ENCODE measurements at regions not wholly inside any gene's neighbourhood (a gene's known extent, or its start where the extent isn't known, plus 50 kb on each side); places are given as distances from the start of the nearest gene placed in this dataset.

- Histone ChIP-seq H3K9me3 (replicated peaks) (peaks cover 32% of the 10 kb centered on the region), H3K4me3 (no peak overlapping the region), H3K36me3 (no peaks in the 10 kb centered on the region), H3K27ac (replicated peaks) (no peak overlapping the region), H3K27me3 (ENCODE audit: low read depth) (no peaks in the 10 kb centered on the region), H3K4me1 (no peaks in the 10 kb centered on the region)
- TF ChIP-seq CTCF (IDR thresholded peaks at IDR 0.05; ENCODE audit: borderline replicate concordance): no peak
- intact Hi-C loops (cut with micrococcal nuclease): no loop called here
- DNase-seq: no peak
These were observed 310.9 kb upstream of the PCDH10 start for GRCh38 chr4:132838244-132838643.

- no peak overlapping the region for H3K27ac ChIP-seq (replicated peaks)
- DNase-seq: no peak
- no peaks in the 10 kb centered on the region for H3K4me1 ChIP-seq
- H3K36me3 ChIP-seq: no peaks in the 10 kb centered on the region
- no peaks in the 10 kb centered on the region for H3K27me3 ChIP-seq (ENCODE audit: low read depth)
- intact Hi-C loops (cut with micrococcal nuclease): no loop called here
- peaks cover 32% of the 10 kb centered on the region for H3K9me3 ChIP-seq (replicated peaks)
- H3K4me3 ChIP-seq: no peak overlapping the region
- TF ChIP-seq CTCF (IDR thresholded peaks at IDR 0.05; ENCODE audit: borderline replicate concordance): no peak
These were observed 310.0 kb upstream of the PCDH10 start for GRCh38 chr4:132839070-132839469.

GRCh38 chr4:132859929-132860328, 289.2 kb upstream of the PCDH10 start:
- Histone ChIP-seq H3K4me3 (no peak overlapping the region), H3K27me3 (ENCODE audit: low read depth) (no peaks in the 10 kb centered on the region), H3K4me1 (no peaks in the 10 kb centered on the region), H3K9me3 (replicated peaks) (no peaks in the 10 kb centered on the region), H3K36me3 (no peaks in the 10 kb centered on the region), H3K27ac (replicated peaks) (no peak overlapping the region)
- DNase-seq: no peak
- intact Hi-C loops (cut with micrococcal nuclease): no loop called here
- no peak for TF ChIP-seq CTCF (IDR thresholded peaks at IDR 0.05; ENCODE audit: borderline replicate concordance)

- H3K27ac ChIP-seq (replicated peaks): no peak overlapping the region
- TF ChIP-seq CTCF (IDR thresholded peaks at IDR 0.05; ENCODE audit: borderline replicate concordance): no peak
- H3K9me3 ChIP-seq (replicated peaks): no peaks in the 10 kb centered on the region
- intact Hi-C loops (cut with micrococcal nuclease): no loop called here
- H3K27me3 ChIP-seq (ENCODE audit: low read depth): no peaks in the 10 kb centered on the region
- DNase-seq: no peak
- H3K36me3 ChIP-seq: no peaks in the 10 kb centered on the region
- H3K4me3 ChIP-seq: no peak overlapping the region
- no peaks in the 10 kb centered on the region for H3K4me1 ChIP-seq
These were observed 288.1 kb upstream of the PCDH10 start for GRCh38 chr4:132860976-132861375.

GRCh38 chr4:132863619-132864018, 285.5 kb upstream of the PCDH10 start:
- no peaks in the 10 kb centered on the region for H3K36me3 ChIP-seq
- H3K4me1 ChIP-seq: no peaks in the 10 kb centered on the region
- H3K9me3 ChIP-seq (replicated peaks): no peaks in the 10 kb centered on the region
- H3K27me3 ChIP-seq (ENCODE audit: low read depth): no peaks in the 10 kb centered on the region
- no peak for DNase-seq
- intact Hi-C loops (cut with micrococcal nuclease): no loop called here
- no peak overlapping the region for H3K27ac ChIP-seq (replicated peaks)
- TF ChIP-seq CTCF (IDR thresholded peaks at IDR 0.05; ENCODE audit: borderline replicate concordance): no peak
- H3K4me3 ChIP-seq: no peak overlapping the region

- intact Hi-C loops (cut with micrococcal nuclease): no loop called here
- no peak overlapping the region for H3K27ac ChIP-seq (replicated peaks)
- DNase-seq: no peak
- TF ChIP-seq CTCF (IDR thresholded peaks at IDR 0.05; ENCODE audit: borderline replicate concordance): no peak
- H3K27me3 ChIP-seq (ENCODE audit: low read depth): no peaks in the 10 kb centered on the region
- H3K36me3 ChIP-seq: no peaks in the 10 kb centered on the region
- no peaks in the 10 kb centered on the region for H3K4me1 ChIP-seq
- no peaks in the 10 kb centered on the region for H3K9me3 ChIP-seq (replicated peaks)
- no peak overlapping the region for H3K4me3 ChIP-seq
These were observed 283.6 kb upstream of the PCDH10 start for GRCh38 chr4:132865458-132865857.

All from left ventricle myocardium inferior (tissue), 1 donor.